GM12878 (cell line): ENCODE measurements at regions not wholly inside any gene's neighbourhood (a gene's known extent, or its start where the extent isn't known, plus 50 kb on each side); places are given as distances from the start of the nearest gene placed in this dataset.

Experiments used
- SP1 ChIP-seq: IDR thresholded peaks from one replicate; pipeline ENCODE4 v1.6.1; 2011; ENCODE audit warnings: low read depth, low read length
- SREBF1 ChIP-seq: IDR thresholded peaks from 2 replicates; pipeline ENCODE4 v1.6.1; 2012; ENCODE audit warnings: mild to moderate bottlenecking, low read length
- TCF12 ChIP-seq: IDR thresholded peaks from 2 replicates; pipeline ENCODE4 v1.6.1; 2011; ENCODE audit warnings: low read depth, mild to moderate bottlenecking, low read length

DNA sequence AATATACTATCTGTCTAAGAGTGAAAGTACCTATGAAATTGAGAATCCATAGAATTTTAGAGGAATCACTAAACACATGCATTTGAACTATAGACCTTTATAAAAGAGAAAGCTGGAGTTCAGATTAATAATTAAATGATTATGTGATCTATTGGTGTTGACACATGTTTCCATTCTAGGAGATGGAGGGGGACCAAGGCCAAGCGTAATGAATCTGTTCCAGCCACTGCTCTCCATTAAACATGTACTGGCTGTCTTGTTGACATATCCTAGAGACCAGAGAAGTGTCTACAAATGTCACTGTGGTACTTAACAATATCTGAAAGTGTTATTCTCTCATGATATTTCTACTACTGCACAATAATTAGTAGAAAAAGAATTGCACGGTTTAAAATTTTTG is 432.4 kb downstream of the BMP2 start:
- TF ChIP-seq SP1 (no peak), TCF12 (no peak), SREBF1 (no peak)
